Amniotic epithelial cell (primary cell): ENCODE measurements at regions not wholly inside any gene's neighbourhood (a gene's known extent, or its start where the extent isn't known, plus 50 kb on each side); places are given as distances from the start of the nearest gene placed in this dataset.
"Not testable (repeated sequence)": the region's sequence is repeated elsewhere in the genome, so short reads cannot be mapped to it uniquely, and the experiment has no call there.

ENCODE experiments used
- DNase-seq: peaks from one replicate; pipeline ENCODE4 v3.0.0-alpha.2; 2010; ENCODE audit warnings: low read depth

- no peak for DNase-seq
Measured at GRCh38 chr3:11712646-11713045, 68.9 kb upstream of the VGLL4 start.

- no peak for DNase-seq
Measured at GRCh38 chr3:11711876-11712275, 68.2 kb upstream of the VGLL4 start.

GRCh38 chr3:11709782-11710181, 66.1 kb upstream of the VGLL4 start:
- DNase-seq, result no peak

- not testable (repeated sequence) for DNase-seq
Measured at GRCh38 chr3:11707084-11707483, 63.4 kb upstream of the VGLL4 start.

- DNase-seq, result no peak
Measured at GRCh38 chr3:11706604-11707003, 62.9 kb upstream of the VGLL4 start.

GRCh38 chr3:11705049-11705448, 61.3 kb upstream of the VGLL4 start:
- no peak for DNase-seq

- DNase-seq, result no peak
Measured at GRCh38 chr3:11703146-11703545, 59.4 kb upstream of the VGLL4 start.

- peak; percentile 27 for DNase-seq
Measured at GRCh38 chr3:11699083-11699427, 55.3 kb upstream of the VGLL4 start.

GRCh38 chr3:11698326-11699082, 54.8 kb upstream of the VGLL4 start:
- DNase-seq, result peak; percentile 9

GRCh38 chr3:11697701-11698100, 54.0 kb upstream of the VGLL4 start:
- no peak for DNase-seq

- DNase-seq, result no peak
Measured at GRCh38 chr3:11696054-11696453, 52.3 kb upstream of the VGLL4 start.
